Aorta (tissue), 5 donors: ENCODE measurements at regions not wholly inside any gene's neighbourhood (a gene's known extent, or its start where the extent isn't known, plus 50 kb on each side); places are given as distances from the start of the nearest gene placed in this dataset.

ENCODE experiments used
- ATAC-seq: fragments of 200-7000 bp; cut with Tn5 transposase; one replicate; pipeline ENCODE4 v1.9.1; 2022; ENCODE audit warnings: moderate library complexity; ENCODE audit not compliant: low FRiP score
- DNase-seq, 2 donors: peaks; one replicate each; pipeline ENCODE4 v3.0.0-alpha.2; 2020
- H3K27ac ChIP-seq, 2 donors: one replicate each; pipeline ENCODE4 v1.5.1; 2013; ENCODE audit warnings: low read length in 2 of 2, mild to moderate bottlenecking in 2 of 2, moderate library complexity in 2 of 2, control low read depth in 1 of 2, inconsistent platforms in 1 of 2, low read depth in 1 of 2
- H3K27me3 ChIP-seq, 2 donors: one replicate each; pipeline ENCODE4 v1.6.1; 2013; ENCODE audit warnings: control low read depth in 1 of 2, low read length in 1 of 2, mild to moderate bottlenecking in 1 of 2, moderate library complexity in 1 of 2; ENCODE audit not compliant: insufficient read depth in 2 of 2, control insufficient read depth in 1 of 2
- H3K36me3 ChIP-seq, 2 donors: one replicate each; pipeline ENCODE4 v1.6.1; 2013; ENCODE audit warnings: control low read depth in 1 of 2, low read length in 1 of 2, mild to moderate bottlenecking in 1 of 2; ENCODE audit not compliant: insufficient read depth in 2 of 2, control insufficient read depth in 1 of 2
- H3K4me1 ChIP-seq, 2 donors: one replicate each; pipeline ENCODE4 v1.6.1; 2013; ENCODE audit warnings: low read length in 2 of 2, control low read depth in 1 of 2, mild to moderate bottlenecking in 1 of 2, moderate library complexity in 1 of 2; ENCODE audit not compliant: insufficient read depth in 2 of 2, control insufficient read depth in 1 of 2
- H3K4me3 ChIP-seq, 2 donors: one replicate each; pipeline ENCODE4 v1.5.1; 2013; ENCODE audit warnings: low read length in 2 of 2, control low read depth in 1 of 2, mild to moderate bottlenecking in 1 of 2
- H3K9me3 ChIP-seq: one replicate; pipeline ENCODE4 v1.6.1; 2013; ENCODE audit warnings: mild to moderate bottlenecking, low read length; ENCODE audit not compliant: control insufficient read depth
- WGBS, 2 donors: extraction: QIAGEN DNeasy Blood & Tissue Kit; methylation state at CpG; one replicate each; pipeline ENCODE4 v1.1.7; 2013; 5-methylcytosine and 5-hydroxymethylcytosine counted together
- intact Hi-C, 2 donors: fragments of 100-400 bp; cut with DNase I; formaldehyde crosslinking; loops; one replicate each; pipeline versions ENCODE4 v1.14.2 to v1.15.0; 2022
- donor health status: healthy with polysubstance abuse.
- donor health status: Bipolar disorder and iron deficiency.
- donor health status: DM: no; HTN: no; CAD: no.
- donor health status: DM: no; HTN: no; CAD: no.
- donor health status: DM: yes; HTN: yes; CAD: no.

DNA sequence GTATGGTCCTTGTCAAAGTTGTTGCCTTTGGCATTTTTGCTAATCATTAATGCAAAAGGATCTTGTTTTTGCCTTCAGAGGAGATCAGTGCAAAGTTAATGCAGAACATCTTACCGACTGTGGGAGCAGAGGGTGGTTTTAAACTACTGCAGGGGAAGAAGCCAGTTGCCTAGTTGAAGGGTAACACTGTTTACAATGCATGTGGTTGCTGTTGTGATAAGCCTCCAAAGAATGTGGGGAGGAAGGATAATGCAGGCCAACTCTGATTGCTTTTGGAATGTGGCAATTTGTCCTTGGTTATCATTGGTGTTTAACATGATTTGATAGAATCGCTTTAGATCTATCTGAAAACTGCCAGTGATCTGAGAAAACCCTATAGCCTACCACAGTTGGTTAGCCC is 204.3 kb upstream of the TLL1 start:
- Histone ChIP-seq H3K36me3 (no peaks in the 10 kb centered on the region), H3K4me1 (no peaks in the 10 kb centered on the region), H3K27me3 (no peaks in the 10 kb centered on the region), H3K9me3 (no peaks in the 10 kb centered on the region), H3K27ac (no peak overlapping the region), H3K4me3 (no peak overlapping the region)
- 53 to 55% methylated on average over 2 of the region's 2 CpGs for WGBS, 2 donors
- ATAC-seq (no peak), DNase-seq (no peak)
- intact Hi-C loops, result no loop called here

DNA sequence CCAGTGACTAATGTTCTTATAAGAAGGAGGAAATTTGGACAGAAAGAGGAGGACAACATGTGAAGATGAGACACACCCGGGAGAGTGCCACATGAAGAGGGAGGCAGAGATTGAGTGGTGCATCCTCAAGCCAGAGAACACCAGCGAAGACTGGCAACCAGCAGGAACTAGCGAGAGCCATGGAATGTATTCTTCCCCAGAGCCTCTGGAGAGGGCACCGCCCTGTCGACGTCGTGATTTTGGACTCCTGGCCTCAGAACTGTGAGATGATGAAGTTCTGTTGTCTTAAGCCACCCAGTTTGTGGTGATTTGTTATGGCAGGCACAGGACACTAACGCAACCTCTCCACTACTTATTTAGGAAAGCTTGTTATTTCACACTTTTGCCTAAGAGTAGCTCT is 196.0 kb upstream of the TLL1 start:
- 72 to 76% methylated on average over 8 of the region's 8 CpGs for WGBS, 2 donors
- no peak for DNase-seq
- ATAC-seq, result no peak
- Histone ChIP-seq H3K4me1 (no peaks in the 10 kb centered on the region), H3K27ac (no peak overlapping the region), H3K36me3 (no peaks in the 10 kb centered on the region), H3K4me3 (no peak overlapping the region), H3K9me3 (no peaks in the 10 kb centered on the region), H3K27me3 (no peaks in the 10 kb centered on the region)
- intact Hi-C loops, result loop anchor here in 1 of 2 donors (10.0 kb wide), 1 partner anchor 198 kb away; the partner anchor contains the start of gene TLL1

DNA sequence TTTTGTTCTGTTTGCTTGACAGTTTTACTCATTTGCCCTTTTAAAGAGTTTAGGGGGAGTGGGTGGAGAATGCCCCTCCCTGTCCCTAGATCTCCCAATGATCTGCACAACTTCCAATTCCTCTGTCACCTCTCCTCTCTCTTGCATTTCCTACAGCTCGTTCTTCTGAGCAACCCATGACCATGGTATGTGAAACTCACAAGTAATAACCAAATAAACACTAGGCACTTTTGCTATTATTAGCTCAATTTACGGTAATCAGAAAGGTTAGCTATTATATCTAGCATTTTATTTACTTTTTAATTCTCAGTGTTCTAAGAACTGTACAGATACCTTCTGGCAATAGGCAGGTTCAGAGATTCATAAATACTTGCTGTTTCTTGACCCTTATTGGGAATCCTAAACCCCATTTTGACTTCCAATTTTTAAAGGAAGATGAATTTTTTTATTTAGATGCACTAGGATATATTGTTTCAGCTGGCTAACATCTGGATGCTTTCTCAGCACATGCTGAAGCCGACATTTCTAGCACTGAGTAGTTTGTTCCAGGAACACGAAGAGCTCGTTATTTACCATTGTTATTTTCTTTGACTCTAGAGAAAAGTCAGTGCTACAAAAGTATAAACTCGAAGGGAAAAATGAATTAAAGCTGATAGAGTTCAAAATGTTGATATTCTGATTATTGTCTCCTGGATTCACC is 194.7 kb upstream of the TLL1 start:
- H3K27me3 ChIP-seq, result no peaks in the 10 kb centered on the region
- intact Hi-C loops, result loop anchor here in 1 of 2 donors (10.0 kb wide), 1 partner anchor 196 kb away; the partner anchor contains the start of gene TLL1
- no peak overlapping the region for H3K4me3 ChIP-seq
- 51 to 70% methylated on average over 6 of the region's 6 CpGs for WGBS, 2 donors
- H3K9me3 ChIP-seq, result no peaks in the 10 kb centered on the region
- H3K4me1 ChIP-seq, result no peaks in the 10 kb centered on the region
- no peak overlapping the region for H3K27ac ChIP-seq
- H3K36me3 ChIP-seq, result no peaks in the 10 kb centered on the region
- ATAC-seq, result no peak
- no peak for DNase-seq

DNA sequence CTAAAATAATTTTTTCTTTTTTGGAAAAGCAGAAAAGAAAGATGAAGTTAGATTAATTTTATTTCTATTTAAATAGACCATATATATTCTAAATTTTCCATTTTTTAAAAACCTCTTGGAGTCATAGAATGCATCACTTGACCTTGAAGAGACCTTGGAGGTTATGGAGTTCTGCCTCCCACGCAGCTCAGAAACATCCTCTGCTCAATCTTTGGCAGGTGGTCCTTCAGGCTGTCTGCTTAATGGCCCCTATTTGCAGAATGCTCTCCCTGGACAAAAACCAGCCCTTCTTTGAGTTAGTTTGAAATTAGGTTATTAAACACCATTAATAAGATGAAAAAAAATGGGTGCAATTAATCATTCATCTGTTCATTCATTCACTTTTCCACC is 194.1 kb upstream of the TLL1 start:
- no peak for ATAC-seq
- H3K4me3 ChIP-seq, result no peak overlapping the region

DNA sequence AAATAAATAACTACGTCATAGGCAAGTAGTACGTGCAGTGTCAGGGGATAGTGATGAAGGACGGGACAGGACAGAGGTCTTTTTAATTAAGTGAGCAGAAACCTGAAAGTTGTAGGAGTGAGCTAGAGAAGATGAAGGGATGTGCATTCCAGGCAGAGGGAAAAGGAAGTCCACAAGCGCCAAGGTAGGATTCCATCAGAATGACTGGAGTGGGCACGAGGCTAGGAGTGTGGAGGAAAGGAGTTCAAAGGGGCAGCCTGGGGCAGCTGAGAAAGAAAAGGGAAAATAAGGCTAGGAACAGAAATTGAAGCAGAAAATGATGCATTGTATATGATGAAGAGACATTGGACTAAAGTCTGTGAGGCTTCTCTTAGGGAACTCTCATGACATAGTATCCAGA is 192.2 kb upstream of the TLL1 start:
- 90 to 94% methylated on average over 5 of the region's 5 CpGs for WGBS, 2 donors
- intact Hi-C loops, result loop anchor here in 1 of 2 donors (10.0 kb wide), 1 partner anchor 754 kb away; no protein-coding TSS in a partner anchor
- no peak for ATAC-seq
- H3K9me3 ChIP-seq, result no peaks in the 10 kb centered on the region
- no peak overlapping the region for H3K4me3 ChIP-seq
- H3K4me1 ChIP-seq, result no peaks in the 10 kb centered on the region
- no peak for DNase-seq
- H3K27ac ChIP-seq, result no peak overlapping the region
- H3K36me3 ChIP-seq, result no peaks in the 10 kb centered on the region
- no peaks in the 10 kb centered on the region for H3K27me3 ChIP-seq

More for the DNA sequence above, 194.1 kb upstream of the TLL1 start:
- intact Hi-C loops, result loop anchor here in 1 of 2 donors (10.0 kb wide), 1 partner anchor 196 kb away; the partner anchor contains the start of gene TLL1
- 83 to 90% methylated on average over 1 of the region's 1 CpG for WGBS, 2 donors
- no peaks in the 10 kb centered on the region for H3K36me3 ChIP-seq
- H3K27ac ChIP-seq, result no peak overlapping the region
- no peak for DNase-seq
- H3K27me3 ChIP-seq, result no peaks in the 10 kb centered on the region
- no peaks in the 10 kb centered on the region for H3K4me1 ChIP-seq
- no peaks in the 10 kb centered on the region for H3K9me3 ChIP-seq

DNA sequence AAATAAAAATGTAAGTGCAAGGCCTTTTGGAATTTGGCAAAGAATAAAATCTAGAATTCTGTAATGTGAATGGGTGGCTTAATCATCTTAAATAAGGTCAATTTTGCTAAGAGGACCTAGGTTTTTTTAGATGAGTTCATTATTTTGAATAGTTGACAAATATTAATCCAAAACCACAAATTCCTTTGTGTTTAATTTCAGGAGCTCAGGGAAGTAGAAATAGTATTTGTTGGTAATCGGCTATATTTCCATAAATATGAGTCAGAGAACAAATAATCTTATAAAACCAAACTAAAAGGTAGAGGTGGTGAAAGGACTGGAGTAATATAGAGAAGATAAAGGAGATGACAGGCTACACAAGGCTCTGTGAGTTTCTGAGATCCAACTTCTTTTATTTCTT is 190.4 kb upstream of the TLL1 start:
- H3K4me1 ChIP-seq, result no peaks in the 10 kb centered on the region
- H3K9me3 ChIP-seq, result no peaks in the 10 kb centered on the region
- H3K36me3 ChIP-seq, result no peaks in the 10 kb centered on the region
- ATAC-seq (no peak), DNase-seq (no peak)
- H3K4me3 ChIP-seq, result no peak overlapping the region
- intact Hi-C loops, result loop anchor here in 1 of 2 donors (10.0 kb wide), 1 partner anchor 752 kb away; no protein-coding TSS in a partner anchor
- H3K27ac ChIP-seq, result no peak overlapping the region
- WGBS, 2 donors, result 0% methylated on average over 1 of the region's 1 CpG
- no peaks in the 10 kb centered on the region for H3K27me3 ChIP-seq

DNA sequence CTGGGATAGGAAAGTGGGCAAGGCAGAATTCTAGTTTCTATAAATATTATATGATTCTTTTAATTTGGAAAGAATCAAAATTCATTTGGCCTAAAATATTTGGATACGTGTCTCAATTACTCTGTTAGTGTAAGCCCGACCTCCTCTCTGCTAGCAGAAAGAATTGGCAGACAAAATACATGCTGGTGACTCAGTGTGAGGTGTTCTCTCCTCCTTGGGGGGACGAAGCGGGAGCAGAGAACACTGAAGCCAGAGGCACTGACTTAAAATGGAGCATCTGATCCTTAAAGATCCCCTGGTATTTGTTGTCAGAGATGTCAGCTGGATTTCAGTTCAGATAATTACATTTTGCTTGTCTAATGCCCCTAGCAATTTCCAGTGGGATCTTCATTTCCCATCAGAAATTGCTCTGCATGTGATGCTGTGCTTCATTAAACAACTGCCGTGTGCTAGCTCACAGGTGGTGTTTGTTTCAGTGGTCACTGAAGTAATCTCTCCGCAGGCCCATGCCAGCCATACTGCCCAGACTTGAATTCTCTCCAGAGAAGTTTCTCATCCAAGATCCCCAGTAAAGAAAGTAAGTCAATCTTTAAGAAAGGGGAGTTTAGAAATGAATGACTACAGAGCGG is 188.7 kb upstream of the TLL1 start:
- no peak overlapping the region for H3K4me3 ChIP-seq
- no peaks in the 10 kb centered on the region for H3K4me1 ChIP-seq
- DNase-seq (no peak), ATAC-seq (no peak)
- no peak overlapping the region for H3K27ac ChIP-seq
- intact Hi-C loops, result loop anchor here in 1 of 2 donors (10.0 kb wide), 1 partner anchor 751 kb away; no protein-coding TSS in a partner anchor
- WGBS, 2 donors, result 39 to 40% methylated on average over 7 of the region's 7 CpGs
- H3K36me3 ChIP-seq, result no peaks in the 10 kb centered on the region
- no peaks in the 10 kb centered on the region for H3K9me3 ChIP-seq
- H3K27me3 ChIP-seq, result no peaks in the 10 kb centered on the region

DNA sequence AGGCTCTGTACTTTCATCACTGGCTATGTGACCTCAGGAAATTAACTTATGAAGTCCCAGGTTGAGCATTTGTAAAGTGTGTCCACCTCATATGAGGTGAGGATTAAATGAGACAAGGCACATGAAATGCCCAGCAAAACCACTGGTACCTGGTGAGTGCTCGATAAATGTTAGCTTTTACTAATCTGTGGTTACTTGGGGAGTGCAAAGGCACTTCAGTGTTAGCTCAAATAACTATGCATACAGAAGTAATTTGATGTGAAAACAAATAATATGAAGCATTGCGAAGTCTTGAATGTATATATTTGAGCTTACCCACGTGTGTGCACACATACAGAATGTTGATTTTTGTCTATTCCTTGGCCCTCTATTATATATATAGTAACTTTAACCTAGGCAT is 186.3 kb upstream of the TLL1 start:
- intact Hi-C loops, result loop anchor here in 1 of 2 donors (10.0 kb wide), 1 partner anchor 748 kb away; no protein-coding TSS in a partner anchor
- no peaks in the 10 kb centered on the region for H3K27me3 ChIP-seq
- no peaks in the 10 kb centered on the region for H3K36me3 ChIP-seq
- no peak overlapping the region for H3K27ac ChIP-seq
- ATAC-seq (no peak), DNase-seq (no peak)
- no peak overlapping the region for H3K4me3 ChIP-seq
- no peaks in the 10 kb centered on the region for H3K4me1 ChIP-seq
- 96 to 97% methylated on average over 3 of the region's 3 CpGs for WGBS, 2 donors
- H3K9me3 ChIP-seq, result no peaks in the 10 kb centered on the region

DNA sequence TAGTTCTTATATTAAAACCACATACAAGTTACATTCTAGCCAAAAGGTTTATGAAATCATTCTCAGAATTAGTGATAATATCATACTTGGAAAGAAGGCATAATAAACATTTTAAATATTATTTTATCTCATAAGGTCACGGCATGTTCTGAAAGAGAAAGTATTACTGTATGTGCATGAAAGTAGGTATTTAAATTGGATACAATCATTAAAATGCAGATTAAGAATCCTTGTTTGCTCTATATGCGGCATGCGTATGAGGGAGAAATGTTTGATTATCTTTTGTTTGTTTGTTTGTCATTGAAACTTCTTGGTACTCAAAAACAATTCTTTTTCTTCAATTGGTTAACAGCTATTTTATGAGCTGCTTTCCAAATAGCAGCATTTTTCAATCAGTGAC is 183.9 kb upstream of the TLL1 start:
- ATAC-seq, result no peak
- Histone ChIP-seq H3K27ac (no peak overlapping the region), H3K36me3 (no peaks in the 10 kb centered on the region), H3K4me3 (no peak overlapping the region), H3K9me3 (no peaks in the 10 kb centered on the region), H3K27me3 (no peaks in the 10 kb centered on the region), H3K4me1 (no peaks in the 10 kb centered on the region)
- intact Hi-C loops, result loop anchor here in 1 of 2 donors (10.0 kb wide), 1 partner anchor 746 kb away; no protein-coding TSS in a partner anchor
- no peak for DNase-seq
- WGBS, 2 donors, result 71 to 77% methylated on average over 3 of the region's 3 CpGs
